ENCODE measurements at regions not wholly inside any gene's neighbourhood (a gene's known extent, or its start where the extent isn't known, plus 50 kb on each side); places are given as distances from the start of the nearest gene placed in this dataset.

DNA sequence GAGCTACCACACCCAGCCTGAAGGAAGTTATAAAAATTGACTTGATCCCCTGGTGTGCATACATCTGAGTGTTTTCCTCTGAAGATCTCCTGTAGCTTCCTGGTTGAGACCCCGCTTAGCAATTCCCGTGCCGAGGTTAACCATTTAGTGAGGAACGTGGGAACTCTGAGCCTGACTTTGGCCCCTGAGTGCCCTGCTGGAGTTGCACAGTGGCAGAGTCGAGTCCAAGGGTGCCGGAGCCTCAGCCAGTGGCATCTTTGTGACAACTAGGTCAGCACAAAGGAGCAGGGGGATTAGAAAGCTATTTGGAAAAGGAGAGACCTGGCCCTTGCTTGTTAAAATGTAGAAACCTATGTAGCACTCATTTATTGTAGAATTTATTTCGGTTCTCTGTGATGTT is 561.2 kb upstream of the SALL3 start:
- no peak for TF ChIP-seq CTCF (IDR thresholded peaks at IDR 0.05; ENCODE audit: low read depth, low read length)
- no peak for TF ChIP-seq POLR2A (IDR thresholded peaks at IDR 0.05; ENCODE audit: extremely low read depth, insufficient read length)
